ENCODE measurements at regions not wholly inside any gene's neighbourhood (a gene's known extent, or its start where the extent isn't known, plus 50 kb on each side); places are given as distances from the start of the nearest gene placed in this dataset.

DNA sequence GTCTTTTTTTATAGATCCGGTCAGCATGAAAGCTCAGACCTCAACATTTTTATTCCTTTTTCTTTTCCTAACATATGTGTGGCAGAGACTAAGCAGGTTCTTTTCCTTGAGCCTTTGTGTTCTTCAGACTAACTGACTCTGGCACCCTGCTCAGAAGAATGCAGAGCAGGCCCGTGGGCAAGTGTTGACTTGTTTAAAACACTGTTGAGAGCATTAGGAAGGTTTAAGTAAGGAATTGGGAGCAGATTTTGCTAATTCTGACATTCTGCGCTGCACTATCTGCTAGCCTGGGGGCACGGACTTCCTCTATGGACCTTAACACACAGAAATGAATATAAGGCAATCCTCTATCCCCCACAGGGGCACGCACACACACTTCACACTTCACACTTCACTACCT lies 182.5 kb upstream of the PIK3R1 start:
- no peak for TF ChIP-seq CTCF (IDR thresholded peaks at IDR 0.05; ENCODE audit: extremely low read depth, missing control alignments)
- no peak for DNase-seq (ENCODE audit: low spot score)

GRCh38 chr5:68032216-68032762 lies 183.3 kb upstream of the PIK3R1 start:
- no peak for TF ChIP-seq CTCF (IDR thresholded peaks at IDR 0.05; ENCODE audit: extremely low read depth, missing control alignments)
- no peak for DNase-seq (ENCODE audit: low spot score)

DNA sequence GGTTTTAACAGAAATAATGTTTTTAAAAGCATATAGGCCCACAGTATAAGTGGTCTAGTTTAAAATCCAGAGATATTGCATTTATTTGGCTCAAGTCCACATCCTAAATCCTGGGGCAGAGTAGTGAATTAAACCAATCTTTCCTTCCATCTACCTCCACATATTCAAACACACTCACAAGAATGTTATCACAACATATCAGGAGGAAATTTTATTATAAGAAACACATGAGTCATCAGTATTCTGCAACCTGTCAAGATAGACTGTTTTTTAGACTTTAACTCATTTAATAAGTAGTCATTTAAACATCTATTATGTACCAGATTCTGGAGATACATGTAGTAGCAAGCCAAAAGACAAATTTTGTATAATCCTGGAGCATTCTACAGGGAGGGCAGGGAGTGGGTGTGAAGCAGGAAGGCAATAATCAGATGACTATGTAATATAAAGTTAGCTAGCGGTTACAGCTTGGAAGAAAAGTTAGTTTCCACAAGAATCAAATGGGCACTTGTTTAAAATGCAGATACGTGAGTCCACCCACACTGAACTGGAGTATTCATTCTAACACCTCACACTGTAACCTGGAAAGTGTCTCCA lies 187.3 kb upstream of the PIK3R1 start:
- no peak for TF ChIP-seq CTCF (IDR thresholded peaks at IDR 0.05; ENCODE audit: extremely low read depth, missing control alignments)
- DNase-seq (ENCODE audit: low spot score) = no peak

DNA sequence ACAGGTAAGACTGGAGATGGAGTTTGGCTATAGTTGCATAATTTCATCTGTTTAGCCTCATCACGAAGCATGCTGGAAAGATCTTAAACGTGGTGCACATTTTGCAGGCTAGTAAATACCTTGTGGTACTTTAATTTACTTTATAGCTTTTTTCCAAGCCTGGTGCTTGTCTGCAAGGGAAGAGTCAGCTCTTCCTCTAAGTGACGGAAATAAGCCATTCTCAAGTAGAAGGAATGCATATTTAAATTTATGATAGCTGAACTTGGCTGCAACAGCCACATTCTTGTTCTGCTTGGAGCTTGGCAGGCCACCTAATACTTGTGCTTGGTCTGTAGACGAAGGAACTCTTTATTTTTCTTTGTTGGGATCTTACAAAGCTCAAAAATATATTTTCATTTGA lies 188.0 kb upstream of the PIK3R1 start:
- no peak for DNase-seq (ENCODE audit: low spot score)

GRCh38 chr5:68026092-68026885 lies 189.3 kb upstream of the PIK3R1 start:
- TF ChIP-seq CTCF (IDR thresholded peaks at IDR 0.05; ENCODE audit: extremely low read depth, missing control alignments) = no peak
- no peak for DNase-seq (ENCODE audit: low spot score)

More for the DNA sequence above, 188.0 kb upstream of the PIK3R1 start:
- TF ChIP-seq CTCF (IDR thresholded peaks at IDR 0.05; ENCODE audit: extremely low read depth, missing control alignments) = no peak

- TF ChIP-seq CTCF (IDR thresholded peaks at IDR 0.05; ENCODE audit: extremely low read depth, missing control alignments) = no peak
- no peak for DNase-seq (ENCODE audit: low spot score)
Measured at GRCh38 chr5:68024426-68024825, 191.1 kb upstream of the PIK3R1 start.

GRCh38 chr5:68021916-68022315 lies 193.6 kb upstream of the PIK3R1 start:
- DNase-seq (ENCODE audit: low spot score) = no peak

More at GRCh38 chr5:68021916-68022315, 193.6 kb upstream of the PIK3R1 start:
- TF ChIP-seq CTCF (IDR thresholded peaks at IDR 0.05; ENCODE audit: extremely low read depth, missing control alignments) = no peak

All from GM20000 (cell line).